ENCODE measurements at regions not wholly inside any gene's neighbourhood (a gene's known extent, or its start where the extent isn't known, plus 50 kb on each side); places are given as distances from the start of the nearest gene placed in this dataset.
"Not testable (repeated sequence)": the region's sequence is repeated elsewhere in the genome, so short reads cannot be mapped to it uniquely, and the experiment has no call there.

DNA sequence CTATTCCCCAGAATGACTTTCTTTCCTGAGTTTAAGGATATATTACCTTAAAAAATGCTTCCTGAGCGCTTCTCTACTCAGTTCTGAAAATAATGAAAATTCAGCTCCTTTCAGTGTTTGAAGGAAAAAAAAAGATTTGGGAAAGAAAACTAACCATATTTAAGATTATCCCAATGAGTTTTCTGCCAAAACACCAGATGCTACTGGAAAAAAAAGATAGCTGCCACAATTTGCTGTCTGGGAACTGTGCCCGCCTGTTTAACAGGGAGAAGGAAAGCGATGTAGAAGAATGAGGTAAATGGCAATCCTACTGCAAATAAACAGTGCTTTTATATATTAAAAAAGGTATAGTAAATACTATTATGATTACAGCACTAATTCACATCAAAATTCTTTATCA lies 367.6 kb upstream of the PRICKLE1 start:
- no peak for DNase-seq

DNA sequence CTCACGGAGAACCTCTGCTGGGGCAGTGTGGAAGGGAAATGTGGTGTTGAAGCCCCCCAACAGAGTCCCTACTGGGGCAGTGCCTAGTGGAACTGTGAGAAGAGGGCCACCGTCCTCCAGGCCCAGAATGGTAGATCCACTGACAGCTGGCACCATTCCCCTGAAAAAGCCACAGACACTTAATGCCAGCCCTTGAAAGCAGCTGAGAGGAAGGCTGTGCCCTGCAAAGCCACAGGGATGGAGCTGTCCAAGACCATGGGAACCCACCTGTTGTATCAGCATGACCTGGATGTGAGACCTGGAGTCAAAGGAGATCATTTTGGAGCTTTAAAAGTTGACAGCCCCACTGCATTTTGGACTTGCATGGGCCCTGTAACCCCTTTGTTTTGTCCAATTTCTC lies 363.5 kb upstream of the PRICKLE1 start:
- DNase-seq, result no peak

DNA sequence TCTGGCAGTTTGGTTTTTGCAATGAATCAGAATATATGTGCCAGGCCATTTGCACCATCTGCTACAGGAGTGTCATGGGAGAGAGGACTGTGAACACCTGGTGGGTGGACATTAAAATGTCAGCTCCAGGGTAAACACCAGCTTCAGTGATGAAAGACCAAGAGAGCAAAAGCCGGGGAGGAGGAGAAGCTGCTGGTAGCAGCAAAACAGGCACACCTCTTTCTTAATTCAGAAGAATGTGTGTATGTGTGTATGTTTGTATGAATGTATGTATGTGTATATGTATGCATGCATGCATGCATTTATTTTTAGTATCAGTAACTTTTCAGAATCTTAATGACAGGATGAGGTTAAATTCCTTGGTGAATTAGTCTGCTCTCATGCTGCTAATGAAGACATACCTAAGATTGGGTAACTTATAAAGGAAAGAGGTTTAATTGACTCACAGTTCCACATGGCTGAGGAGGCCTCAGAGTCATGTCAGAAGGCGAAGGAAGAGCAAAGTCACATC lies 357.4 kb upstream of the PRICKLE1 start:
- no peak for DNase-seq

DNA sequence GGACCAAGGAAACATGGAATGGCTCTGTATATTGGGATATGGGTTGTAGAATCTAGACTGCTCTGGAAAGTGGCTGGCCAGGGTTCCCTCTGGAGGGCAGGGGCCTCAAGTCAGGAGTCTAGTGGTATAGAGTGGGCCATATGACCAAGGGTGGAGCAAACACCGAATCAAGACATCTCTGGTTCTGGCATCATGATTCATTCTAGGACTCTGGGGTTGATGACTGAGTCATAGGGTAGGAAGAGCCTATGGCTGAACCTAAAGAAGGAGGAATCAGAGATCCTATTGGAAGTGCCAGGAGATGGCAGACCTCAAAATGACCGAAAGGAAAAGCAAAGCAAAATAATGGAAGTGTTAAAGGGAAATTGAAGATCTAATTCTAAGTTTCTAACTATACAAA lies 356.4 kb upstream of the PRICKLE1 start:
- no peak for DNase-seq

DNA sequence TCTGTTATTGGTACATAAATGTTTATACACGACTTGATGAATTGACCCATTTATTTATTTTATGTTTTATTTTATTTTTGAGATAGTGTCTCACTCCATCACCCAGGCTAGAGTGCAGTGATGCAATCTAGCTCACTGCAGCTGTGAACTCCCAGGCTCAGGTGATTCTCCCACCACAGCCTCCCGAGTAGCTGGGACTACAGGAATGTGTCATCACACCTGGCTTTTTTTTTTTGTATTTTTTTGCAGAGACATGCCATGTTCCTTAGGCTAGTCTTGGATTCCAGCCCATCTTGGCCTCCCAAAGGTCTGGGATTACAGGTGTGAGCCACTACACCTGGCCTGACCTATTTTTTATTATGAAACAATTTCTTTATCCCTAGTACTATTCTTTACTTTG lies 355.0 kb upstream of the PRICKLE1 start:
- no peak for DNase-seq

DNA sequence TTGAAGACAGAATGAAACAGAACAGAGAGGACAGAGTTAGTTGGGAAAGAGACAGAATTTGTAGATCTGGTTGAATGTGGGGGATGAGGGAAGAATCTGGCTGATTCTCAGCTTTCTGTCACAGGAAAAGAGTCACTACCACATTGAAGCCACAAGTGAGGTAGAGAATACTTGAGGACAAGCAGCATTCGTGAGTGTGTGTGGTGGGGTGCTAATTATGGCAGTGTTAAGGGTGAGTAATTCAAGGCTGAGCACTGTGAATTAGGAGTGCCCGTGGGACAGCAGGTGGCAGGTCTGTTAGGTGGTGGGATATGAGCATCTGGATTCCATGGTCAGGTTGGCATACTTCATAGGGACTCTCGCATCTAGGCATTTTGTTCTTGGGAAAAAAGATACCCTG lies 347.4 kb upstream of the PRICKLE1 start:
- DNase-seq, result no peak

DNA sequence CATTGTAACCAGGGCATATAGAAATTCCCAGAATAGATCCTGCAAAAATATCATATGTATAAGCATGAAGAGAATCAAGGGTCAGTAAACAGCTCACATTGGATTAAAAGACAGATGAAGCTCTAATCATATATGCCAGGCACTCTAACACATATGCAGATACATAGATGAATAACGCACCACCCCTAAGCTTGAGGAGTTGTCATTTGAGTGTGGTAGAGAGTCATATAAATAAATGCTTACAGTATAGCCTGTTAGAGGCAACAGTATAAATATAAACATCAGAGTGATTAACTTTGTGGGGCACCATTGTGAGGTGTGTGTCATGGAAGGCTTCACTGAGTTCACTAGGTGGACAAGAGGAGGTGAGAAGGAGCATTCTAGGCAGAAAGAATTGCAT lies 346.7 kb upstream of the PRICKLE1 start:
- no peak for DNase-seq

DNA sequence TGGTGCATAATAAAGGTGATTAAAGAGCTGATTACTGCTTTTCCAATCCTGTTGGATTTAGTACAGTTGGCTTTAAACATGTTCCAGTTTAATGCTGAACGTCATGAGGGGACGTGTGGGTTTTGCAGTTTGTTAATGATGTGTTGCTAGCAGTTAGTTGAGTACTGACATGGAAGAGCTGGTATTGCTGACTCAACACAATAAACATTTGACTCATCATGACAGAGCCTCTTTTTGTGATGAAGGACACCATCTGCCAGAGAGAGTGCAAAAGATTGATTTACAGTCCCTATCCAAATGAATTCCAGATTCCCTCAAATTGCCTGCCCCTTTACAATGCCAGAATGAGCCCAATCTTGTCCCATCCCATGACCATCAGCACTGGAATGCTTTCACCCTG lies 346.2 kb upstream of the PRICKLE1 start:
- DNase-seq, result no peak

DNA sequence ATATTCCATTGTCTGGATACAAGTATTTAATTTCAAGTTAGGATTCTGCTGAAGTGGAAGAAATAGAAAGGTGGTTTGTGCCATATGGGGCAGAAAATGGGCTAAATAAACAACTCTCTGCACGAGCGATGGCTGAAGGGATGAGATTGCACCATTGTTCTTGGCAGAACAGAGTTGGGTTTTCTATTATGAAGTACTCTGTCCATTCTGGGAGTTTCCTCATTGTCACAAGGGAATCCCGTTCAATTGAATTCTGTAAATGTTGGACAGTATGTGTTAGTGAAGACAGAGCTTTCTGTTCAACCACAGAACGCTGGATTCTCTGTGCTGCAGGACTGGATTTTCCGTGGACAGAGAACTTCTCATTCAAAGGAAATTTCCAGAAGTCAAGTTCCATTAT lies 345.5 kb upstream of the PRICKLE1 start:
- no peak for DNase-seq

DNA sequence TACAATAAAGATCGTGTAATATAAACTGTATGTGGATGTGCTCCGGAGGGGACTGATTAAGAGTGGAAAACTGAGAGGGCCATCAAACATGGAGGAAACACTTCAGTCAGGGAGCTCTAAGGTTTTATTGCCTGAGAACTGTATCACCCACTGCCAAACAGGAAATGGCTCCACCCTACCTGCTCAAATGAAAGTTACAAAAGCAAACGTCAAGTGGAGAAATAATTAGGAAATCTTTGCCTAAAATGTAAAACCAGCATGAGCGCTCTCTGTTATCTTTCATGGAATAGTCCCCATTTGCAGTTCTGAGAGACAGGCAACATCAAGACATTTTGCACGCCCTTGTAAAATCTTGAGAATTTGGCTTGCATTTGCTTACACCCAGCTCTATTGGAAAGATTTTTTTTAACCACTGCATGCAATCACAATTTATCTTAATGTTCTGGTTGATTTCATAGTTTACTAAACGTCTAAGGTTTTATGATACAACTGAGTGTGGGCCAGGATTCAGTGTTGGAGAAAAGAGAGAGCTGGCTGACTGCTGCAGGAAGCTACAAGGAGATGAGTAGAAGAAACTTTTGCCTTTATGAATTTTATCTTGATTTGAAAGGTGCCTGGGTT lies 344.0 kb upstream of the PRICKLE1 start:
- DNase-seq, result no peak

DNA sequence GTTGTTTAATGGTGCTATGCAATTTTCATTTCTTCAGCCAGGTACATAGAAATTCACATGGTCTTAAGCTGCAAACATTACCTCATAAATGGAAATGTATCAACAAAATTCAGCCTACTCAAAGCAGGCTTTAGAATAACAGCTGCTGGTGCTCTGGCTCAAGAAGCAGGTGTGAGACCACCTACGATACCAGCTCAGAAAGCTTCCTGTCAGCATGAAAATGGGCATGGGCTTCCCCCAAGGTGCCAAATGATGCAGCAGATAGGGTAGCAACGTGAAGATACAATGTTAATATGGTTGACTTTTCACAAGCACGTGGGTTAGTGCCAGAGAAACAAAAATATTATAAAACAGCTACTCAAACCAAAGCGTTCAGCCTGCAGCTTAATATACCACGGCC lies 343.4 kb upstream of the PRICKLE1 start:
- DNase-seq, result no peak

DNA sequence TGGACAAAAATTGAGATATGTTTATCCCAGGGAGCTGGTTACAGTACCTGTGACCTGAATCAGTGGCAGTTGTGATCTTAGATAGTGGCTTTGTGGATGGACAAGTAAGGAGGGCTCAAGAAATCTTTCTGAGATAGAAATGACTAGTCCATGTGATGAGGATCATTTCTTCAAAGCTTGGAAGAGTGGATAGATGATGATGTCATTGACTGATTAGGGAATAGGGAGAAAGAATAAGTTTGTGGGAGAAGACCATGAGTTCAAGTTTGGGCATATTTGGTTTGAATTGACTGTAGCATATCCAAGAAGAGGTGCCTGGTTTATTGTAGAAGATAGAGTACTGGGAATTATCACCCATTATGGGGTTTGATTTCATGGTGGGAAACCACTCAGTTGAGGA lies 336.7 kb upstream of the PRICKLE1 start:
- no peak for DNase-seq

DNA sequence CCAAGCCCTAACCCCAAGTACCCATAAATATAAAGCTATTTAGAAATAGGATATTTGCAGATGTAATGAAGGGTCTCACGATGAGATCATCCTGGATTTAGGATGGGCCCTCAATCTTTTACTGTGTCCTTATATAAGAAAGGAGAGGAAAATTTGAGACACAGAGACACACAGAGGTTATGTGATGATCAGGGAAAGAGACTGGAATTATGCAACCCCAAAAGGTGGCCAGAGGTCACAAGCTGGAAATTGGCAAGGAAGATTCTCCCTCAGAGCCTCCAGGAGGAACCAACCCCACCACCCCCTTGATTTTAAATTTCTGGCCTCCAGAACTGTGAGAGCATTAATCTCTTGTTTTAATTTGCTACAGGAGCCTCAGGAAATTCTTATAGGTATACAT lies 334.9 kb upstream of the PRICKLE1 start:
- DNase-seq, result no peak

DNA sequence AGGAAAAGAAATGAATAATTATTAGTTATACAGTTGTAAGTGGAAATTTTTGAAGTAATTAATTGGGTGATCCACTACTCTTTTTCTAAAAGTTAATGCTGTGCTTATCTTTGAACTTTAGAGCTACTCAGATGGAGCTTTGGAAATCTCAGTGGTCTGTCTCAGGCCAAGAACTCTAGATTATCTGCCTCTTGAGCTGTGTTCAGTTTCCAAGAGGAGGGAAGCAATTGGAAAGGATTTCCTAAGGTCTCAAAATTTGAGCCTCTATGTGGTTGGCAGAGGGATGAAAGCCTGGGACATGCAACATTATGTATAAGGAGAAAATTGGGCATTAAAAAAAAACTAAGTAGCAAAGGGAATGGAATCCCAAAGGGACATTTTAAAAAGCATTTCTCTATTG lies 334.0 kb upstream of the PRICKLE1 start:
- no peak for DNase-seq

DNA sequence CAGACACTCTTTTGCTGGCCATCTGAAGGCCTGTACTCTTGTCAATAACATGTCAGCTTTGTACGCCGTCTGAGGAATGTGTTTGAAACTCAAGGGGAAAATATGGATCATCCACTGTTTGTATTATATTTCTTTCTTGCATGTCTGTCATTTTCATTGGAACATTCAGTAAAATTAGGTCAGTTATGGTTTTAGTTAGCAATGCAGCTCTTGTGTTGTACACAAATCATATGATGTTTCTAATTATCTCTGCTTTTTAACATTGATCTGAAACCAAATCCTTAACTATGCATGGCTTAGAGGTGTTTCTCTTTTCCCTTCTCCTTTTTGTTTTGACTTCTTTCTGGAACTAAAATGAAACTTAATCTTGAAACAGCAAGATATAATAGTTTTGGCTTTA lies 333.6 kb upstream of the PRICKLE1 start:
- no peak for DNase-seq

DNA sequence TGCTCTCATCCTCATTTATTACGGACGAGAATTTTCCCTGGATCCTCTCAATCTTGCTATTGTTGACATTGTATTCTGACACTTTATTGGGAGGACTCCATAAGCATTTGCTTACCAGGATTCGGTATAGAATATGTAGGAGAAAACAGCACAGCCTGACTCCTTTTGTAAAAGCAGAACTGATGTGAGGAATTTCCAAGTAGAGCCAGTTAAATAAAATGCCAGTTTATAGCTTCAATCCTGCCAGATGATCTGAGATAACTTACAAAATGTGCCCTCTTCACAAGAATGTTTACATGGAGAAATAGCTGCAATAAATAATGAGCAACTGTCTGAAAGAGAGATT lies 332.9 kb upstream of the PRICKLE1 start:
- no peak for DNase-seq

DNA sequence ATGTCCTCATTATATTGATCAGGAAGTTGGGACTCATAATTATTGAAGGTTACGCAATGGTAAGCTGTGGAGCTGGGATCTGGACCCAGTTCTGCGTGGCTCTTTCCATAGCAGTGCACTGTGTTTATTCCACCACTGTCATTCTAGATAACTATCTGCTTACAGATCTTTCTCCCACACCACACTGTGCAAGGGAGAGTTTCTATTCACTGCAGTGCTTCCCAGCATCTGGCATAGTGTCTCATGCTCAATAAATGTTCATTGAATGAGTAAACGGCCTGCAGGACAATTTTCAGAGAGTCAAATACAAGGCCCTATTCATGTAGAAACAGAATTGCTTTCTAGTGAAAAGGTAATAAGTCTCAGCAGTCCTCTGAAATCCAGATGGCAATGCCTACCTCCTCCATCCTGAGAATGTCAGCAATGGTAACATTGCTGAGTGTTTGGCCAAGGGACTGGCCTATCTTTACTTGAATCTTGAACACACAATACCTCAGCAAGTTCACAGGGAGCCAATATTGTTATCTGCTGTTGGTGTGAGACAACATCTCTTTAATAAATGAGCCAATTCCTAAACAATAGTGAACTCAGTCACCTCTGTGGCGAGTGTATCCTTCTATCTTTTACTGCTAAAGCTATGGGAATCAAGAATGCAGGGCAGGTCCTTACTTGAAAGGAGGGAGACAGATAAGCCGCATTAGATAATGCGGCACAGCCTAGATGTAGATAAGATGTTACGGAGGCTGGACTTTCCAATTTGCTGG lies 332.4 kb upstream of the PRICKLE1 start:
- no peak for DNase-seq

DNA sequence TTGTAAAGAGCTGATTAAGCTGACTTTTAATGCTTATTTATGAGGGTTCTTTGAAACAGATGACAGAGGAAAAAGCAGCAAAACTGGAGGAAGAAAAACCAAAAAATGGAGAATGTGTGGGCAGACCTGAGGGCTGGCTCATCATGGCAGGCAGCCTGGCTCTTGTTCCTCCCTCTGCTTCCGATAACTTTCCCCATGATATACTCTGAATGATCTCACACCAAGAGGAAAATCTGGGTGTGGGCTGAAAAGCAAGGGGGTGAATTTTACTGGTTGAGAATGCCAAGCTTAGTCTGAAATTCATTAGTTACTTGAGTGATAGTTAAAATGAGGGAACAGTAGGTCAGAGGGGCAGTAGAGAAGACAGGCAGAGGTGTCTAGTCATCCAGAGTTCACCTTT lies 330.1 kb upstream of the PRICKLE1 start:
- DNase-seq, result no peak

DNA sequence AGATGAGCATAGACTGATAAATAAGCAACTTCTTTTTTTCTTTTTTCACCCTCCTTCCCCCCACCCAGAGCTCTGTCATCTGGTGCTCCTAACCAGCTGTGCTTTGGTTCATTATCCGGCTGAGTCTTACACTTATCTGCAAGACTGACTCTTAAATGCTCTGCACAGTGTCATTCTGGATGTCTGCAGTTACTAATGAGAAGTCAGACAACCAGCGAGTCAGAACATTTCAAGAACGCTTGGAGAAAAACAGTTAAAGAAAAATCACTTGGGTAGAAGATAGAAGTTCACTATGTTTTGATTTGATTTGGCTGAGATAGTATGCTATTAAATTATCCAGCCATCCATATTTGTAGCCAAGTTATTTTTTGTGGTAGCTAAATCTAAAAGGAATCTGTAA lies 328.9 kb upstream of the PRICKLE1 start:
- no peak for DNase-seq

DNA sequence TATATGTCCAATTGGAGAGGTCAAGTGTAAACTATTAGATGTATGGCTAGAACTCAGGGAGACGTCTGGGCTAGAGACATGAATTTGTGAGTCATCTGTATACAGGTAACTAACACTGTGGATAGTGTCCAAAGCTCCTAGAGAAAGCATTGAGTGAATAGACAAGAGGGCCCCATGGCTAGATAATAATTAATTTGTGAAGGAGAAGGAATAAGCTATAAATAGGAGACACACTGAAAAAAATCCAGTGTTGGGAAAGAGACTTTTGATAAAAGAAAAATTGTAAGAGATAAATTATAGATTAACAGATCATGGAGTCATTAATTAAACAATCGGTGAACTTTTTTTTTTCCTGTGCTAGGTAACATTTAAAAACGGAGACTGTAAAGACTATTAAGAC lies 326.6 kb upstream of the PRICKLE1 start:
- DNase-seq, result no peak

DNA sequence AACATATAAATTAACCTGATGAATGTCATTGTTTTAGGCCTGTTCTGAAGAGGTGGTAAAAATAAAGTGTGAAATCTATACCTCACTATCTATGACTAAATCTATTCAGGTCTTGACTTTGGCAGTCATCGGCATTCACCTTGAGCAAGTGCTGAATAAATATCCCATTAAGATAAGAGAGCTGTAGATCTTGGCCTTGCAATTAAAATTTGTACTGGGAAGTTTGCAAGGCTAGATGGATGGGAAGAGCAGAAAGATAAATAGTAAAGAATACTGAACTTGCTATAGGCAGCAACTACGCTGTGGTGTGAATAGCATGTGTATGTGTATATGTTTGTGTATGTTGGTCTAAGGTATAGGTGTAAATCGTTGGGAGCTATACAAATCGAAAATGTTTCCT lies 325.9 kb upstream of the PRICKLE1 start:
- DNase-seq, result no peak

DNA sequence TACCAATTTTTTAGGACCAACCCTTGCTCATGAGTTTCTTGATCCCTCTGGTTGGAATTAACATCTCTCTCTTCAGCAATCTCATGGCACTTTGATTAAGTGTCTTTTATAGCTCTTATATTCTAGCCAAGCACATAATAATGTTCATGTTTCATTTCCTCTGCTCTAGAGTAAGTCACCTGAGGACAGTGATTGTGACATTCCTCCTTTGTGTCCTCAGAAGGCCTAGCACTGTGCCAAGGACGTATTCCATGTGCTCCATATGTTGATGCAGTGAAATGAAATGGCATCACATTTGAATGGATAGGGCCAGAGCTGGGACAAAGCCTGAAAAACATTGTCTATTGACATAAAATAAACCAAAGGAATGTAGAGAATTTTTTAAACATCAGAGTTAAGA lies 322.8 kb upstream of the PRICKLE1 start:
- no peak for DNase-seq

DNA sequence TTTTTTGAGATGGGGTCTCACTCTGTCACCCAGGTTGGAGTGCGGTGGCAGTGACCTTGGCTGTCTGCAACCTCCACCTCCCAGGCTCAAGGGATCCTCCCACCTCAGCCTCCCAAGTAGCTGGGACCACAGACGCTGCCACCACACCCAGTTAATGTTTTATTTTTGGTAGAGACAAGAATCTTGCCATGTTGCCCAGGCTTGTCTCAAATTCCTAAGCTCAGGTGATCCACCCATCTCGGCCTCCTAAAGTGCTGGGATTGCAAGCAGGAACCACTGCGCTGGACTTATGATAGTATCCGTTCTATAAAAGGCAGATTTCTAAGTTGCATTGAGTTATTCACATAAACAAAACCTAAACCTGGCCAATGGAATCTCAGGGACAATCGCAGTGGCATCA lies 321.1 kb upstream of the PRICKLE1 start:
- DNase-seq, result no peak

DNA sequence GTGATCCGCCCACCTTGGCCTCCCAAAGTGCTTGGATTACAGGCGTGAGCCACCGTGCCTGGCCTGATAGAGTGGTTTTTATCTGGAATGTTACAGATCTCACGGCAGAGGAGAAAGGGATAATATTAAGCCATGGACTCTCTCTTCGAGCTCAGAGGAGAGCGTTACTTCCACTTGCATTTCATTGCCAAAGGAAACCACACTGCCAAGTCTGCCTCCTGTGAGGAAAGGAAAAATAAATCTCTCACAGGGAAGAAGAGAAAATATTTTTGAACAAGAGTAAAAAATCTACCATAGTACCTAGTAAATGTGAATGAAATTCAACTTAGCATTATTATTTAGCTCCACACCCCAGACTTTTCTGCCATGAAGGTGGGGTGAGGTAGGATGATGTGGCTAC lies 319.2 kb upstream of the PRICKLE1 start:
- no peak for DNase-seq

DNA sequence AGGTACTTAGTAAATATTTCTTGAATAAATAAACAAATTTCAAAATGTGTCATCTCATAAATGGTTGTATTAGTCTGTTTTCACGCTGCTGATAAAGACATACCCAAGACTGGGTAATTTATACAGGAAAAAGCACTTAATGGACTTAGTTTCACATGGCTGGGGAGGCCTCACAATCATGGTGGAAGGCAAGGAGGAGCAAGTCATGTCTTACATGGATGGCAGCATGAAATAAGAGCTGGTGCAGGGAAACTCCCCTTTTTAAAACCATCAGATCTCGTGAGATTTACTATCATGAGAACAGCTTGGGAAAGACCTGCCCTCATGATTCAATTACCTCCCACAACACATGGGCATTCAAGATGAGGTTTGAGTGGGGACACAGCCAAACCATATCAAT lies 317.3 kb upstream of the PRICKLE1 start:
- not testable (repeated sequence) for DNase-seq

Measured in inflammatory macrophage treated with lipopolysaccharide for 1 hour (primary cell).